ENCODE measurements at regions not wholly inside any gene's neighbourhood (a gene's known extent, or its start where the extent isn't known, plus 50 kb on each side); places are given as distances from the start of the nearest gene placed in this dataset.

DNA sequence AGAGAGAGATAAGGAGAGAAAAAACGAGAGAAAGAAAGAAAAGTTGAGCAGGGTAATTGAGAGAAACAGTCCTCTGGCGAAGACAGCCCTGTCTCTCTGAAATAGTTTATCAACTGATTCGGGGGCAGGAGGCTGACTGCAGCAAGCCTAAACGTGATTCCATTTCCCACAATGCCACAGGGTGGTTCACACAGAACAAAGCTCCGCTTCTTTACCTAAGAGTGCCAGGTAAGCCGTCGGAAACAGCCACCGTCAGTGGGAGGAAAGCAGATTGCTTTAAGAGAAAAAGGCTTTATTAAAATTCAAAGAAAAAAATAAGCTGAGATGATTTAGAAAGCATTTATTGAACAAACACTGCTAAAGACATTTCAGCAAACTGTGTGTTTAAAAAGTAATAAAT is 271.4 kb upstream of the POU3F3 start:
- no TSS peak for BruUV-seq (replicated peaks)
- Mint-ChIP-seq H3K9me3 (ENCODE audit: unreplicated experiment) (no peaks in the 10 kb centered on the region), H3K36me3 (ENCODE audit: insufficient read depth, unreplicated experiment) (no peaks in the 10 kb centered on the region), H3K4me3 (ENCODE audit: unreplicated experiment) (no peak overlapping the region), H3K27ac (ENCODE audit: low read depth, unreplicated experiment) (peak overlapping the region; percentile 21), H3K27me3 (ENCODE audit: insufficient read depth, unreplicated experiment) (peaks cover 12% of the 10 kb centered on the region), H3K4me1 (ENCODE audit: insufficient read depth, unreplicated experiment) (peaks cover 5% of the 10 kb centered on the region)
- TF ChIP-seq, protein P1, sequence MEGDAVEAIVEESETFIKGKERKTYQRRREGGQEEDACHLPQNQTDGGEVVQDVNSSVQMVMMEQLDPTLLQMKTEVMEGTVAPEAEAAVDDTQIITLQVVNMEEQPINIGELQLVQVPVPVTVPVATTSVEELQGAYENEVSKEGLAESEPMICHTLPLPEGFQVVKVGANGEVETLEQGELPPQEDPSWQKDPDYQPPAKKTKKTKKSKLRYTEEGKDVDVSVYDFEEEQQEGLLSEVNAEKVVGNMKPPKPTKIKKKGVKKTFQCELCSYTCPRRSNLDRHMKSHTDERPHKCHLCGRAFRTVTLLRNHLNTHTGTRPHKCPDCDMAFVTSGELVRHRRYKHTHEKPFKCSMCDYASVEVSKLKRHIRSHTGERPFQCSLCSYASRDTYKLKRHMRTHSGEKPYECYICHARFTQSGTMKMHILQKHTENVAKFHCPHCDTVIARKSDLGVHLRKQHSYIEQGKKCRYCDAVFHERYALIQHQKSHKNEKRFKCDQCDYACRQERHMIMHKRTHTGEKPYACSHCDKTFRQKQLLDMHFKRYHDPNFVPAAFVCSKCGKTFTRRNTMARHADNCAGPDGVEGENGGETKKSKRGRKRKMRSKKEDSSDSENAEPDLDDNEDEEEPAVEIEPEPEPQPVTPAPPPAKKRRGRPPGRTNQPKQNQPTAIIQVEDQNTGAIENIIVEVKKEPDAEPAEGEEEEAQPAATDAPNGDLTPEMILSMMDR (IDR thresholded peaks at IDR 0.05; ENCODE audit: unreplicated experiment): no peak
- intact Hi-C loops (cut with micrococcal nuclease): no loop called here
- DNase-seq (ENCODE audit: unreplicated experiment): no peak
- ChIA-PET CTCF (no interaction called here), POLR2A (no interaction called here)

DNA sequence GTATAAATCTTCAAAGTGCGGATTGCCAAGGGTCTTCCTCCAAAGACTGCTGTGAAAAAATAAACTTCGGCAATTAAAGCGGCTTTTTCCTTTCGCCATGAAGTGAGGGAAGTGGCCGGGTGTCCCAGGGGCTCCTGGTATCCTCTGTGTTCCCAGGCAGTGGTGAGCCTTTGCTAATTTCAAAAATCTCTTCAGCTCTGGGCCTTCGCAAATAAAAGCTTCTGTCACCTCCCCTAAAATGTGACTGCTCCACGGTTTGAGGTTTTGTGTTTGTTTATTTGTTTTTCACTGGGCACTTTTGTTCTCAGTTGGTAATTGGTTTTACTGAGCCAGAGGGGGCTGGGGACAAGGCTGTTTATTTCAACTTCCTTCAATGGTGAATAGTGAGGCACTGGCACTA is 270.1 kb upstream of the POU3F3 start:
- H3K4me3 Mint-ChIP-seq (ENCODE audit: unreplicated experiment): no peak overlapping the region
- no TSS peak for BruUV-seq (replicated peaks)

GRCh38 chr2:104584393-104584792 is 269.5 kb upstream of the POU3F3 start:
- ChIA-PET POLR2A (no interaction called here), CTCF (interaction anchor here (1.1 kb wide), 1 partner anchor 626 kb away, joined by 3 read pairs; no protein-coding TSS in a partner anchor)
- no peaks in the 10 kb centered on the region for H3K9me3 Mint-ChIP-seq (ENCODE audit: unreplicated experiment)
- TF ChIP-seq, protein P1 (IDR thresholded peaks at IDR 0.05; ENCODE audit: unreplicated experiment): no peak
- peaks cover 5% of the 10 kb centered on the region for H3K4me1 Mint-ChIP-seq (ENCODE audit: insufficient read depth, unreplicated experiment)
- no peak overlapping the region for H3K4me3 Mint-ChIP-seq (ENCODE audit: unreplicated experiment)
- no peak overlapping the region for H3K27ac Mint-ChIP-seq (ENCODE audit: low read depth, unreplicated experiment)
- no peaks in the 10 kb centered on the region for H3K36me3 Mint-ChIP-seq (ENCODE audit: insufficient read depth, unreplicated experiment)
- intact Hi-C loops (cut with micrococcal nuclease): no loop called here
- no TSS peak for BruUV-seq (replicated peaks)
- DNase-seq (ENCODE audit: unreplicated experiment): no peak
- H3K27me3 Mint-ChIP-seq (ENCODE audit: insufficient read depth, unreplicated experiment): peaks cover 12% of the 10 kb centered on the region

More for the DNA sequence above, 270.1 kb upstream of the POU3F3 start:
- Mint-ChIP-seq H3K36me3 (ENCODE audit: insufficient read depth, unreplicated experiment) (no peaks in the 10 kb centered on the region), H3K9me3 (ENCODE audit: unreplicated experiment) (no peaks in the 10 kb centered on the region), H3K4me1 (ENCODE audit: insufficient read depth, unreplicated experiment) (peaks cover 5% of the 10 kb centered on the region), H3K27me3 (ENCODE audit: insufficient read depth, unreplicated experiment) (peaks cover 12% of the 10 kb centered on the region), H3K27ac (ENCODE audit: low read depth, unreplicated experiment) (no peak overlapping the region)
- TF ChIP-seq, protein P1 (IDR thresholded peaks at IDR 0.05; ENCODE audit: unreplicated experiment): no peak
- no peak for DNase-seq (ENCODE audit: unreplicated experiment)
- ChIA-PET CTCF (interaction anchor here (1.1 kb wide), 1 partner anchor 625 kb away, joined by 3 read pairs; no protein-coding TSS in a partner anchor), POLR2A (no interaction called here)
- intact Hi-C loops (cut with micrococcal nuclease): no loop called here

GRCh38 chr2:104595576-104595975 is 258.3 kb upstream of the POU3F3 start:
- H3K27me3 Mint-ChIP-seq (ENCODE audit: insufficient read depth, unreplicated experiment): no peaks in the 10 kb centered on the region
- BruUV-seq (replicated peaks): no TSS peak
- DNase-seq (ENCODE audit: unreplicated experiment): no peak
- intact Hi-C loops (cut with micrococcal nuclease): loop anchor here (5.0 kb wide), 1 partner anchor 108 kb away; no protein-coding TSS in a partner anchor
- peaks cover 12% of the 10 kb centered on the region for H3K4me1 Mint-ChIP-seq (ENCODE audit: insufficient read depth, unreplicated experiment)
- ChIA-PET POLR2A (no interaction called here), CTCF (interaction anchor here (0.8 kb wide), 1 partner anchor 613 kb away, joined by 3 read pairs; no protein-coding TSS in a partner anchor)
- H3K9me3 Mint-ChIP-seq (ENCODE audit: unreplicated experiment): peaks cover 23% of the 10 kb centered on the region
- peaks cover 8% of the 10 kb centered on the region for H3K36me3 Mint-ChIP-seq (ENCODE audit: insufficient read depth, unreplicated experiment)
- TF ChIP-seq, protein P1 (IDR thresholded peaks at IDR 0.05; ENCODE audit: unreplicated experiment): no peak
- H3K27ac Mint-ChIP-seq (ENCODE audit: low read depth, unreplicated experiment): no peak overlapping the region
- no peak overlapping the region for H3K4me3 Mint-ChIP-seq (ENCODE audit: unreplicated experiment)
